ENCODE measurements at regions not wholly inside any gene's neighbourhood (a gene's known extent, or its start where the extent isn't known, plus 50 kb on each side); places are given as distances from the start of the nearest gene placed in this dataset.
"Not testable (repeated sequence)": the region's sequence is repeated elsewhere in the genome, so short reads cannot be mapped to it uniquely, and the experiment has no call there.

GRCh38 chr2:226320076-226320948, 479.3 kb downstream of the IRS1 start:
- FAIRE-seq, result no peak

- no peak for FAIRE-seq
Measured at GRCh38 chr2:226317970-226318369, 481.6 kb downstream of the IRS1 start.

- no peak for FAIRE-seq
Measured at GRCh38 chr2:226313060-226313459, 486.6 kb downstream of the IRS1 start.

DNA sequence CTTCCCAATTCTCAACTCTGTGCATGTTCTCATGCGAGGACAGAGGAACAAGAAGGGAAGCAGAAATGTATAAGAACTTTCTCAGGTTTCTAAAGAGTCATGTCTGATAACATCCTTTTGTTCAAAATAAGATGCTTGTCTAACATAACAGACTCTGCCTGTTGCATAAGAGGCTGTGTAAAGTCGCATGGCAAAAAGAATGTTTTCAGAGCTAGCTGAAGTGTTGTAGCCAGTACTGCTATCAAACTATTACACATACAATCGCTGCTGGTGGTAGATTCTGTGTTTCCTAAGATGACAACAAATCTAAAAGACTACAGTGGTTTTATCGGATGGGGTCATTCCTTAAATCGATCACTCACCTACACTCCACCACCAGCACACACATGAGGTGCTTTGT, 487.5 kb downstream of the IRS1 start:
- no peak for FAIRE-seq

DNA sequence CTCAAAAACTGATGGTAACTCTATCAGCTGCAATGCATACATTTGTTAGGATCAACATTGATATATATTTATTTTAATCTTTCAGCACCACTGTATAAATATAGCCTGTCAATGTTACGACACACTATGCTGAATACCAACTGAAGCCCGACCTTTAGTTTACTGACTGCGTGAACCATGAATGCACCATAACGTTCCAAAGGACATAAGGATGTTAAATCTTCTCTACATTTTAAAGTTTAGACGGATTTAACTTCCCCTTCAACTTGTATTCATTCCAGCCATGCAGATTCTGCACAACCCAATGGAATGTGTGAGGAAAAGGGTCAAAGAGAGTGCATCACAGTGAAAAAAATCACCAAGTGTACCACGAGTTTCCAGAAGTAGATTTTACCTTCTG, 489.5 kb downstream of the IRS1 start:
- FAIRE-seq, result no peak

DNA sequence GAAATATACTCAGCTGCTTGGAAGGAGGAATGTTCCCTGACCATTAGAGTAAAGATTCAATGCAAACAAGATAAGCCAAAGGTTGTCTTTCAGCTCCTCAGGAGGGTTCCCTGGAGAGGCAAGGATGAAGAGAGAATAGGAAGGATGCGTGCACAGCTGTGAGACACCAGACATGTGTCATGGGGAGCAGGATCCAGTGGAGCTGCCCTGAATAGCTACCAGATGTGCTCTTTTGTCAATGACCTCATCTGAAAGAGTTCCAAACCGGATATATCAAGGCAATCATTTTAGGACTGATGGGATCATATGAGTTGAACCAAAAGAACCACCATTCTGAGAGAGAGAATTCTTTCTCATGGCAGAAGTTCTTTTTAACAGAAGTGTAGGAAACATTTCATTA, 490.6 kb downstream of the IRS1 start:
- no peak for FAIRE-seq

GRCh38 chr2:226308323-226308680, 491.3 kb downstream of the IRS1 start:
- FAIRE-seq, result no peak

- FAIRE-seq, result no peak
Measured at GRCh38 chr2:226307487-226308322, 491.9 kb downstream of the IRS1 start.

DNA sequence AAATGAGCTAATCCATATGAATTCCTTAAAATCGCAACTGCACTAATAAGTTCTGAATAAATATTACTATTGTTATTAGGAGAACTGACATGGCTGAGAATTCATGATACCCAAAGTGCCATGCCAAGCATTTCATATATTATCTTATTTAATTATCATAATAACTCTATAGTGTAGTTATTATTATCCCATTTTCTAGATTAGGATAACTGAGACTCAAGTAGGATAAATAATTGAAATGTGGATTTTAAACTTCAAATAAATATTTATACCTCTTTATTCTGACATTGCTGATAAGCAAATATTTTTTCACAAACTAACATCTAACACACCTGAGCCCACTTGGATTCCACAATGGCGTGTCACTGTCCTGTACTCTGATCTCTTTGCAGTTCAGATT, 492.7 kb downstream of the IRS1 start:
- FAIRE-seq, result no peak

DNA sequence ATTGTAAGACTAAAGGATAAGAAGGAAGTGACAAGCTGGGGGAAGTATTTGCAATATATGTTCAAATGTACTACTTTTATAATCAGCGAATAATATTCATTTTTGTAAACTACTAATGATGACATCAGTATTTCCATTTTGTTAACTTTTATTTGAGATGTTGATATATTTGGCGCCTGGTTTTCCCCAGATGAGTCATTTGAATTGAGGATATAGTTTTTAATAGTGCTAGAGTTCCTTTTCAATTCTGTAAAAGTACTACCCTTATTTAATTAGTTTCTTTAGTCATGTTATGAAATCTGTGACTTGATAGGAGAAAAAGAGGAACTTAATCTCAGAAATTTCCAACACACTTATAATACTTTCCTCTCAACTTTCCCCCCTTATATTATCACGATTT, 495.3 kb downstream of the IRS1 start:
- no peak for FAIRE-seq

- no peak for FAIRE-seq
Measured at GRCh38 chr2:226303707-226304106, 495.9 kb downstream of the IRS1 start.

GRCh38 chr2:226300196-226300886, 499.3 kb downstream of the IRS1 start:
- FAIRE-seq, result no peak

DNA sequence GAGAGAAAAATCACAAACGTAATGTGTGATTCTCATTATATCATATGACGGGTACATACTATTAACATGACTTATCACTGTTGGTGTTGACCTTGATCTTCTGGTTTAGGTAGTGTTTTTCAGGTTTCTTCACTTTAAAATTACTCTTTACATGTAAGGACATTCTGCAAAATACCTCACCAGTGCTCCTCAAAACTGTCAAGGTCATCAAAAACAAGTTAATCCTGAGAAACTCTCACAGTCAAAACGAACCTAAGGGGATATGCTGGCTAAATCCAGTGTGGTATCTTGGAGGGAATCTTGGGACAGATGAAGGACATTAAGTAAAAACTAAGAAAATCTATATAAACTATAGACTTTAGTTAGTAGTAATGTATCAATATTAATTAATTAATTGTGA, 499.8 kb downstream of the IRS1 start:
- FAIRE-seq, result no peak

DNA sequence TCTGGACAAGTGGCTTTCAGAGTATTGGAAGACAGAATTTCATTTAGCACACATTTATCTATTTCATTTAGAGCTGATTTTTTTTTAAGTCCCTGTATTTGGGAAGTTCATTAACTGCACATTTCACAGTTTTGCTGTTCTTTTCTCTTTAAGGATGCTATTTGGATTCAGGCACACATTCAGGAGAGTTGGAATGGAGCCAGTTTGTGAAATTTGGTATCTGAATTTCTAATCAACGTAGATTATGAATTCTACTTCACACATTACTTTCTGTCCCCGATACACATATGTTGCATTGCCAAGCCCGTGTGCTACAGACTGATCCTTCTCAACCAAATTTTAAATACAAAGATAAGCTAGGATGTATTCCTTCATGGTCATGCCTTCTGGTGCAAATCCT, 503.9 kb downstream of the IRS1 start:
- no peak for FAIRE-seq

DNA sequence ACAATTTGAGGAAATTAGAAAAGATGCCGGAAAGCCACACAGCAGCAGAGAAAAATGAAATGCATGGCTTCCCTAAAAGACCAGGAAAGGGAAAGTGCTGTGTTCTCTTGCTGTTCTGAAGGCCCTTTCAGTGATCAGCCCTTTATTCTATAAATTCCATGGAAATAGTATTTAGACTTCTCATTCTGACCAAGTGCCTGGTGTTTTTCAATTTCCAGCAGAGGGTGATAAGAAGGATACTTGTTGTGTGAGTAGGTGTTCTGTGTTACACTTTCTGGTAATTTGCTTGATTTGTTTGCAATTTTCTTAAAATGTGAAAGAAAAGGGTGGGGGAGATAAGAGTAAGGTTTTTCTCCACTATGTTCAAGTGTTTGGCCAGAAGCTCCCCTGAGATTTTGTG, 504.5 kb downstream of the IRS1 start:
- no peak for FAIRE-seq

DNA sequence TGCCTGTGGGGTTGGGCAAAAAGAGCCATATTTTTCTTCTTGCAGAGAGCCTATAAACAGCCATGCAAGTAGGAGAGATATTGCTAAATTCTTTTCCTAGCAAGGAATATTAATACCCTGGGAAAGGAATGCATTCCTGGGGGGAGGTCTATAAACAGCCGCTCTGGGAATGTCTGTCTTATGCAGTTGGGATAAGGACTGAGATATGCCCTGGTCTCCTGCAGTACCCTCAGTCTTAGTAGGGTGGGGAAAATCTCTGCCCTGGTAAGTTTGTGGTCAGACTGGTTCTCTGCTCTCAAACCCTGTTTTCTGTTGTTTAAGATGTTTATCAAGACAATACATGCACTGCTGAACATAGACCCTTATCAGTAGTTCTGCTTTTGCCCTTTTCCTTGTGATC, 508.3 kb downstream of the IRS1 start:
- FAIRE-seq, result not testable (repeated sequence)

DNA sequence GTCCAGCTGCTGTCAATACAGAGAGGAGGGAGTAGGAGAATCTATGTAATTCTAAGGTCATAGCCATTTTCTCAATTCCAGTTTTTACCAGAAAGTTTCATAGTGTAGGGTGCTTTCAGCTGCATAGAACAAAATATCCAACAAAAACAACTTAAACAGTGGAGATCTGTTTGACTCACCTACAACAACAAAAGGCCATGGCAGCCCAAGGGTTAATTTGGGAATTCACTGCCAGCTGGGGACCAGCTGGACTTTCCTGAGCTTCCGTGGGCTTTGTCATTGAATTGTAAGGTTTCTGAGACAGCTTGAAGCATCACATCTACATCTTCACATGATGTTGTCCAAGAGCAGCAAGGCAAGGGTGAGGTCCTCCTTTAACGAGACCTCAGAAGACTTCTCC, 512.7 kb downstream of the IRS1 start:
- no peak for FAIRE-seq

DNA sequence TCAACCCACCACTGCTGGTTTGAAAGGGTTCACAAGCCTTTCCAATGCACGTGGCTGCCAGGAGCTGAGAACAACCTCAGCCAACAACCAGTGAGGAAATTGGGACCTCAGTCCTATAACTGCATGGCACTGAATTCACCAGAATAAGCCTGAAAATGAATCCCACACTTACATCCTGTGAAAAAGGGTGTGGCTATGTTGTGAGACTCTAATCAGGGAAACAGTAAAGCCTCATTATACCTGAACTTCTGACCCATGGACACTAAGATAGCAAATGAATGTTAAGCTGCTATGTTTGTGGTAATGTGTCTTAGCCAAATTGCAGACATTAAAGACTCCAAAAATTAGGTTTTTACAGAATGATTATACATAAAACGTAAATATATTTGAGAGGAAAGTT, 515.8 kb downstream of the IRS1 start:
- no peak for FAIRE-seq

DNA sequence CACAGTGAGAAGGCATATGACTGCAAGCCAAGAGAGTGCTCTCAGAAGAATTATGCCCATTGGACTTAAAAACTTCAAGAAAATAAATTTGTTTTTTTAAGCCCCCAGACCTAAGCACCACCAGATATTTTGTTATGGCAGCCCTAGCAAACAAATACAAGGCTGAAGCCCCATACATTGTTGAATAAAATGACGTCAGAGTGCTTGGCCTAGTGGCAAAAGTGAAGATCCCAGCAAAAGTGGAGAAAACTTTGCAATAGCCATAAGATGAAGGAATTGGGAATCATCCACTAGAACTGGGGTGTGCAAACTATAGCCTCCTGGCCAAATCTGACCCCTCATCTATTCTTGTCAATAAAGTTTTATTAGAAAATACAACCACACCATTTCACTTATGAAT, 517.5 kb downstream of the IRS1 start:
- no peak for FAIRE-seq

DNA sequence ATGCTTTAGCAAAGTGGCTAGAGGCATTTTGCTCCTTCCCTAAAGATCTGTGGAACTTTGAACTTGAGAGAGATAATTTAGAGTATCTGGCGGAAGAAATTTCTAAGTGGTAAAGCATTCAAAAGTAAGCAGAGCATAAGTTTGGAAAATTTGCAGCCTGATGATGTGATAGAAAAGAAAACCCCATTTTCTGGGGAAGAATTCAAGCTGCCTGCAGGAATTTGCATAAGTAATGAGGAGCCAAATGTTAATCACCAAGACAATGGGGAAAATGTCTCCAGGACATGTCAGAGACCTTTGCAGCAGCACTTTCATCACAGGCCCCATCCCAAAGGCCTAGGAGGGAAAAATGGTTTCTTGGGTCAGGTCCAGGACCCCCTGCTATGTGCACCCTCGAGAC, 519.5 kb downstream of the IRS1 start:
- FAIRE-seq, result not testable (repeated sequence)

DNA sequence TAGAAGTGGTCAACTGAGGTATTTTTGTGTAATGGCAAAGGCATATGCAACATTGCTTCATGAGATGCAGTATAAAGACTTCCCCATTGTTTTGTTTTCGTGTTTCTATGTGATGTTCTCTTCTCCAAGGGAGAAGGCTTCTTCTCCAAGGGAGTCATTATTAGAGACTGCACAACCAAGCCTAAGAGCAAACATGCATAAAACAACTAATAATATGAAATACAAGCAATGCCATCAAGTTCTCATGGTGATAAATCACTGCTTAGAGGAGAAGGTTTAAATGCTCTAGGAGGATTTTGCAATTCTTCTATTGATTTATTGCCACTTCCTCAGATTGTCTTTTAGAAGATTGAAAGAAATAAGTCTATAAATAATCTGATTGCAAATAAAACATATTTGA, 524.4 kb downstream of the IRS1 start:
- FAIRE-seq, result no peak

DNA sequence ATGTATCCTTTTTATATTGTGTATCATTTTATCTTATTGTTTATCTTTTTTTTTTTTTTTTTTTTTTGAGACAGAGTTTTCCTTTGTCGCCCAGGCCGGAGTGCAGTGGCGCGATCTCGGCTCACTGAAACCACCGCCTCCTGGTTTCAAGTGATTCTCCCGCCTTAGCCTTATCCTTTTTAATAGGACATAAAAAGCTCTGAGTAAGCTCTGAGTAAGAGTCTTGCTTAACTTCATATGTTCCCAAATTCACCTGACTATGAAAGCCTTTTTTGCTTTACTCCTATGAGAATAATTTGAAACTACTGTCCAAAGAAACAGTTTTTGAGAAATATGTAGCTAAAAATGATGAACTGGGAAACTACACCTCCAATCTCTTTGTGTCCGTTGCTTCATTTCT, 525.5 kb downstream of the IRS1 start:
- FAIRE-seq, result no peak

DNA sequence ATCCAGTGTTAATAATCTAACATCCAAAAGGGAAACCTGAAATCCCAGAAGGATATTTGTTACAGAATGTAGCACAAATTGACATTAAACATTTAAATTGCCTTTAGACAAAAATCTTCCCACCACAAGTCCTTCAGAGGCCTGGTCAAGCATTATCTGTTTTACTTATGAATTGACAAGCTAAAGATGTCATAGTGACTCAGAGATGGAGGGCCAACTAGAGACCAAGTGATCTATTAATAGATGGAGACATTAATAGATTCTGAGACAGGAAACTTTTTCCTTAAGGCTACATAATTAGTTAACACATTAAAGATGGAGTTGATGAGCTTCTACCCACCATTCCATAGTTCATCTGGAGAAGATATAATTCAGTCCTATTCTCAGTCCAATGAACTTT, 526.2 kb downstream of the IRS1 start:
- no peak for FAIRE-seq

GRCh38 chr2:226272435-226272834, 527.2 kb downstream of the IRS1 start:
- FAIRE-seq, result no peak
